C4-2B (cell line): ENCODE measurements at regions not wholly inside any gene's neighbourhood (a gene's known extent, or its start where the extent isn't known, plus 50 kb on each side); places are given as distances from the start of the nearest gene placed in this dataset.

ENCODE experiments used
- CTCF ChIP-seq: fragments of 450-650 bp; conservative IDR thresholded peaks from 2 replicates; pipeline ENCODE4 v1.5.1; 2017; ENCODE audit warnings: mild to moderate bottlenecking
- ZFX ChIP-seq: fragments of 450-650 bp; IDR thresholded peaks from 2 replicates; pipeline ENCODE4 v1.6.1; 2017

- TF ChIP-seq CTCF (no peak), ZFX (no peak)
Measured at GRCh38 chr1:209412566-209412965, 170.9 kb upstream of the CAMK1G start.
